Endothelial cell of hepatic sinusoid (primary cell): ENCODE measurements at regions not wholly inside any gene's neighbourhood (a gene's known extent, or its start where the extent isn't known, plus 50 kb on each side); places are given as distances from the start of the nearest gene placed in this dataset.

ENCODE experiments used
- in situ Hi-C: cut with HindIII; loops from 2 replicates; pipeline ENCODE4 v1.10.0; 2017; ENCODE audit warnings: low sequenced_read_pairs

GRCh38 chr2:19785867-19786266 lies 115.9 kb downstream of the TTC32 start:
- in situ Hi-C loops: no loop called here

GRCh38 chr2:19785447-19785846 lies 116.3 kb downstream of the TTC32 start:
- in situ Hi-C loops: no loop called here

GRCh38 chr2:19784456-19784855 lies 117.3 kb downstream of the TTC32 start:
- in situ Hi-C loops: no loop called here

- in situ Hi-C loops: no loop called here
Measured at GRCh38 chr2:19783935-19784334, 117.8 kb downstream of the TTC32 start.

GRCh38 chr2:19776941-19777514 lies 124.8 kb downstream of the TTC32 start:
- in situ Hi-C loops: no loop called here

GRCh38 chr2:19775838-19776237 lies 125.9 kb downstream of the TTC32 start:
- in situ Hi-C loops: no loop called here

GRCh38 chr2:19775315-19775714 lies 126.5 kb downstream of the TTC32 start:
- in situ Hi-C loops: no loop called here

- in situ Hi-C loops: no loop called here
Measured at GRCh38 chr2:19774805-19775176, 127.0 kb downstream of the TTC32 start.

GRCh38 chr2:19772981-19773380 lies 128.8 kb downstream of the TTC32 start:
- in situ Hi-C loops: no loop called here

- in situ Hi-C loops: no loop called here
Measured at GRCh38 chr2:19769513-19769912, 132.3 kb downstream of the TTC32 start.

- in situ Hi-C loops: no loop called here
Measured at GRCh38 chr2:19767899-19768298, 133.9 kb downstream of the TTC32 start.

GRCh38 chr2:19764998-19765397 lies 136.8 kb downstream of the TTC32 start:
- in situ Hi-C loops: no loop called here

- in situ Hi-C loops: no loop called here
Measured at GRCh38 chr2:19763731-19764130, 138.1 kb downstream of the TTC32 start.

GRCh38 chr2:19762959-19763605 lies 138.7 kb downstream of the TTC32 start:
- in situ Hi-C loops: no loop called here

GRCh38 chr2:19762142-19762541 lies 139.6 kb downstream of the TTC32 start:
- in situ Hi-C loops: no loop called here

- in situ Hi-C loops: no loop called here
Measured at GRCh38 chr2:19759880-19760279, 141.9 kb downstream of the TTC32 start.

GRCh38 chr2:19758658-19759057 lies 143.1 kb downstream of the TTC32 start:
- in situ Hi-C loops: no loop called here

- in situ Hi-C loops: no loop called here
Measured at GRCh38 chr2:19757586-19757985, 144.2 kb downstream of the TTC32 start.

- in situ Hi-C loops: no loop called here
Measured at GRCh38 chr2:19754907-19755306, 146.9 kb downstream of the TTC32 start.

GRCh38 chr2:19753818-19754217 lies 148.0 kb downstream of the TTC32 start:
- in situ Hi-C loops: no loop called here

GRCh38 chr2:19753314-19753713 lies 148.5 kb downstream of the TTC32 start:
- in situ Hi-C loops: no loop called here

GRCh38 chr2:19752500-19752899 lies 149.3 kb downstream of the TTC32 start:
- in situ Hi-C loops: no loop called here

GRCh38 chr2:19751631-19752030 lies 150.2 kb downstream of the TTC32 start:
- in situ Hi-C loops: no loop called here
